Activated CD8-positive, alpha-beta memory T cell treated with anti-CD3 and anti-CD28 coated beads, Interleukin-2, amount 50 U/mL, for 24 hours (primary cell): ENCODE measurements at regions not wholly inside any gene's neighbourhood (a gene's known extent, or its start where the extent isn't known, plus 50 kb on each side); places are given as distances from the start of the nearest gene placed in this dataset.
"Not testable (repeated sequence)": the region's sequence is repeated elsewhere in the genome, so short reads cannot be mapped to it uniquely, and the experiment has no call there.

ENCODE experiments used
- DNase-seq: peaks from one replicate; pipeline ENCODE4 v3.0.0-alpha.2; 2020; ENCODE audit errors: extremely low read depth

DNA sequence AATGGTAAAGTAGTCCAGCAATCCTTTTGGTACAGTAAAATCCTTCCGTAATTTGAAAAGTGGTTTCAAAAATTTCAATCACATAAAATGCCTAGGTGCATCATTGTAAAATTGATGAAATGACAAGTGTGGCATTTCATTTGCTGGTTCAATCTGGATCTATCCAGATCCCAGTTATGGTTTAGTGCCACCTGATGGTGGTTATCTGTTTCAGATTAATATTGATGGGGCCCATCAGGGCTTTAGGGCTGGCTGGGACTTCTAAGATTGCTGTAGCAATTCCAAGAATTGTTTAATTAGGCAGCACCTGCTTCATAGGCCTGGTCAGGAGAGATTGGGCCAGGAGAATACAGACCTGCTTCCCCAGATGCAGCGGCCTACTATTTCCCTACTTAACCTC, 55.5 kb upstream of the PIK3C3 start:
- no peak for DNase-seq

DNA sequence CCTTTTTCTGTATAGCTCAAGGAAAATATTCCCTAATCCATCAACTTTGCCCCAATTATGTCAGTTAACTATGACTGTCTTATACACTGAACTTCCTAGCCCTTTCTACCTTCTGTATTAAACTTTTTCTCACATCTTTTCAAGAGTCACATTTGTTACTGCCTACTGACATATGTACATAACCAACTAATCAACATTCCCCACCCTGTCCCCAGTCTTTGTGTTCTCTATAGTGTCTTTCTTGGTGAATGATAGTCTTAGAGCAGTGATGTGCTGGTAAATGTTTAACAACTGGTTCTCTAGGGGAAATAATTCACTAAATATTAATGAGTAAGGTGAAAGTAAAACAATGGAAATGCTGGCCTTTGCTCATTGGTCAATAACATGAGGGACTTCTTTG, 61.6 kb upstream of the PIK3C3 start:
- no peak for DNase-seq

DNA sequence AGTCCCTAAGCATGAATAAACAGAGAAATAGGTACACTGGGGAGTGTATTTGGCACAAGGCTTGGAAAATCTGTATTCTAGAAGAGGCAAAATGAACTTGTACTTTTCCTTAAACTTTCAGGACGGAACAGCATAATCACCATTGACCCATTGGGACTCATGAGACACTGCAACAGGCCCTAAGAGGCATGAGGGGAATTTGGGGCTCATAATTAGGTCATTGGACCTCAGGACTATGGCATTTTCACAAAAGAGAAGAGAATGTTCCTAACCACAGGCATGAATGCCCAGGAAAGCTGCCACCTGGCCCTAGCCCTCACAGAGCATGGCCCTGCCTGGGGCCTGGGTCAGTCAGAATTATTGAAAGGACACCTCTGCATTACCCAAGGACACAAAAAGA, 67.9 kb upstream of the PIK3C3 start:
- DNase-seq: no peak

DNA sequence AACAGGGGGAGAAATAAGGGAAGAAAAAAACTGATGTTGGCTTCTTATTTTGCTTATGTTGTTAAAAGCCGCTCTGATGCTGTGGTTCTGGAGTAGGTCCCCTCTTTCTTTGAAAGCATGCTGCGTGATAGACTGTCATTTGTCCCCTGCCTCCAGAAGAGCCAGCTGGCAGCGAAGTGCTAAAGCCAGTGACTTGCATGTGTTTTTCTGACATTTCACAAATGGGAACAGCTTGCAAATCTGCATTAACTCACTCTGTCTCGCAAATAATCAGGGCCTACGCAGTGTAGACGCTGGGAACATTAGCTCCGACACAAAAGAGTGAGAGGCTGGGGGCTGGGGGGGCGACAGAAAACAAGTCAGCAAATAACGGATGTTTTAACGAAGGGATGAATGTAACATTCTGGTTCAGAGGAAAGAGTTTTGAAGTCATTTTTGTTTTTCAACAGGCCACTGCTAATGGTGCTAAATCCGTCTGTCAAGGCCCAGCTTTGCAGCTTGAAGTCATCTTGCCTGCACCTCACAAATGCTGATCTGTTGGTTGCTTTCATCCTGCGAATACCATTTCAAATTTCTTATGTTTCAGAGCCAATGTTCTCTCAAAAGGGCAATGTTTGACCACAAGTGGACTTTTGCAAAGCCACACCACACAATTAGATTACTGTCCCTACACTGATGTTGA, 68.8 kb upstream of the PIK3C3 start:
- no peak for DNase-seq

DNA sequence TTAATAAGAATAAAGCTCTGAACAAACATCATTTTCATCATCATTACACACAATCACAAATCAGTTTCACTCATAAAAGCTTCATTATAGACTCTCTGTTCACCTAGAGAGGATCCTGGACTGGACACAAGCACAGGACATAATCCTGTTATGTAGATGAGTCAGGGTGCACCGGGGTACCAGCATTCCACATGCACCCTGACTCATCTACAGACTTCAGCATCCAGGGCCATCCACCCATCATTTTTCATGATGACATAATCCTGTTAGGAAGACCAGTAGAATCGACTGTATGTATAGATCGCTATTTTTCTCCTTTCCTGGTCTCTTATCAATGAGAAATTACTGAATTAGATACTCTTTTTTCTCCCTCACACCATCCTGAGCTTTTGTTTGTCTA, 73.7 kb upstream of the PIK3C3 start:
- no peak for DNase-seq

DNA sequence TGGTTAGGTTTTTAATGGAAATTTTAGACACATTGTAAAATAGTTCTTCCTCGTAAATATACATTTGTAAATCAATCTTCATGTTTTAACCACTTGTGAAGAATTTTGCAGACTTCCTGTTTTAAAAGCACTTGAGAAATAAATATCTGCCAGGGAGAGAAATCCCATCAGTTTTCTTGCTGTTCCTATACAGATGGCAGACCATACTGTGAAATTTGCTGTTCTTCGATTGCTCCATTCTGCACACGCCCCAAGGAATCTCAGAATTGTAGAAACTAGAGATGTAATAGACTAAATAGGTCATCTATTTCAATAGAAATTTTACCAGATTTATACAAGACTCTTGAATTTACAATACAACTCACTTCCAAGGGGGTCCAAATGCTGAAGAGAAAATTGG, 75.8 kb upstream of the PIK3C3 start:
- DNase-seq: no peak

DNA sequence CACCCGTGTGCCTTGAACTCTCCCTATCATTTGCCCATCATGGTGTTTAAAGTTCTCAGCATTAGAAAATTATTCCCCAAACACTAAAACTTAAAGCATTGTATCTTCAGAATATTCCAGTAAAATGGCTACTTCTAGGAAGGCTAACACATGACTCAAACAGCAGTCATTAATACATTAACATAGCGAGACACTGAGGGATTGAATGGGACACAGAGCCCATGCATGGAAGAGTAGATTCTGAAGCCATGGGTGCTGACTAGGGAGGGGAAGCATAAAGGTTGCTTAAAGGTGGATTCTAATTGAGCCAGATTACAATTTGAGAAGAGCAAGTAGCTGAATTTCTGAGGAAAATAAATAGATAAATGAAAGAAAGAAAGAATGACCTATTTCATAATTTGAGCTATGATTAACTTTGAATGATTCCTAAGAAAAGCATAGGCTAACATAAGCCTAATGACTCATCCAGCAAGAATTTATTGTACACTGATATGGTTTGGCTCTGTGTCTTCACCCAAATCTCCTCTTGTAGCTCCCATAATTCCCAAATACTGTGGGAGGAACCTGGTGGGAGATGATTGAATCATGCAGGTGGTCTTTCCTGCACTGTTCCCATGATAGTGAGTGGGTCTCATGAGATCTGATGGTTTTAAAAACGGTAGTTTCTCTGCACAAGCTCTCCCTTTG, 79.8 kb upstream of the PIK3C3 start:
- no peak for DNase-seq

DNA sequence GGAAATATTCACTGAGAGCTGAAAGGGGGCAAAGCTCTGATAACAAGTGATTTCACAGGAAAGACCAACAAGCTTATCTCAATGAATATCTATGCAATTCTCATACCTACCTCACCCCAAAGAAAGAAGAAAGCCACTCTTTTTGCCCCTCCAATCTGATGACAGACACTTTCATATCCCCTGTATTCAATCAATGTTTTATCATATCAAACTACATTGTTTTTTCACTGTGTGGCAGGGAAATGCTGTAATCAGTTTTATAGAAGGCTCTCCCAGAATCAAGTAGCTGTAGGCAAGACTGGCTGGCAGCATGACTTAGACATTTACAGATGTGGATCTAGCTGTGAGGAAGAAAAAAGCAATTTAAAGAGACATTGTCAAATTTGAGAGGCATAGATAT, 81.3 kb upstream of the PIK3C3 start:
- DNase-seq: no peak

DNA sequence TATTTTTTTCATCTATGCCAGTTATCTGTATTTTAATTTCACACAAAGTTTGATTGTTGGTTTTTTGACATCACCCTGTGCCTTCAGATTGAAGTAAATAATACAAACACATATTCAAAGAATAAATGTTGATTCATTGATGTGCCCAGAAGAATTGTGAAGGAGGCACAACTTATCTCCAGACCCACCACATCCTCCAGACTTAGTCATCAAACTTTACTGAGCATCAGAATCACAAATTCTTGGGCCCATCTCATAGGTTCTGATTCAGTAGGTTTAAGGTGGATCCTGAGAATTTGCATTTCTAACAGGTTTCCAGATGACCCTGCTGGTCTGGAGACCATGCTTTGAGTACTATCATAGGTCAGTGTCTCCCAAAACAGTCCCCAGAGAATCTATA, 82.8 kb upstream of the PIK3C3 start:
- no peak for DNase-seq

DNA sequence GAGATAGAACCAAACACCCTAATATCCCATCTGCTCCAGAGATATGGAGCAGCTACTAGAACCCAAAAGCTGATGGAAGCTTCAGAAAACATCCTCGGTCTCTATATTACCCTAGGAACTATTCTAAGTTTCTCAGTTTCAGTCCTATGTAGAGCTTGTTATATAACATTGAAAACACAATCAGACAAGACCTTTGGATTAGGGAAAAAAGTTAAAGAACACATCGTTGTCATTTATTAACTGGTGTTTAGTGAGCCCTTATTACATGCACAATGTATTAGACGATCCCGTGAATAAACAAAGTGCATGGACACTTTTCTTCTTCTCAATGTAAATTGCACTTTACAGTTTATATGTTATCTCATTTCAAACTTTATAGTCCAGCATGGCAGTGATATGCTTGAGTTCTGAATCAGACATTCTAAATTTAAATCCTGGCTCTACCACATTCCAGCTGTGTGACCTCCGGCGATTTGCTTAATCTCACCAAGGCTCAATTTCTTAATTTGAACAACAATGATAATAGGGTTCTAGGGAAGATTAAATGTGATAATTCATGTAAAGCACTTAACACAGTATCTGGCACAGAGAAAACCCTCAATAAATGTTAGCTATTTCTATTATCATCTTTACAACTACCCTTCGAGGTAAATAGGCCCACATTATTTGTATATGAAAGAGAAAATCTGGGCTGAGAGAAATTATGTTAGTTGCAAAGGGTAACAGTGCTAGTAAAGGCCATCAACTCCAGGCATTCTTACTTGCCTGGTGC, 83.6 kb upstream of the PIK3C3 start:
- DNase-seq: no peak

DNA sequence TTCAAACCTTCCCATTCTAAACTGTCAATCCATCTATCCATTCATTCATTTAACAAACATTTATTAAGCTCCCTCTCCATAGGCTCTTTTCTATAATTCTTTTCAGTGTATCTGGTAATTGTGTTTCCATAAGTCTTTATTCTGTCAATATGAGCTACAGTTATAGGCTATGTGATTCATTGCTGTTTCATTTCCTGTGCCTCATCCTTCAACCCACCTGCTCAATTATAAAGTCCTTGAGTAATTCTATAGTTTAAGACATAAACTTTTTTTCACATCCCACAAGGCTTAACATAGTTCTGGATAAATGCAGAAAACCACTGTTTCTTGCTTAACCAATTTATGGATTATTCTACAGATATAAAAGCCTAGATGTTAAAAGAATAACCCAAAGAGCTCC, 84.2 kb upstream of the PIK3C3 start:
- DNase-seq: no peak

DNA sequence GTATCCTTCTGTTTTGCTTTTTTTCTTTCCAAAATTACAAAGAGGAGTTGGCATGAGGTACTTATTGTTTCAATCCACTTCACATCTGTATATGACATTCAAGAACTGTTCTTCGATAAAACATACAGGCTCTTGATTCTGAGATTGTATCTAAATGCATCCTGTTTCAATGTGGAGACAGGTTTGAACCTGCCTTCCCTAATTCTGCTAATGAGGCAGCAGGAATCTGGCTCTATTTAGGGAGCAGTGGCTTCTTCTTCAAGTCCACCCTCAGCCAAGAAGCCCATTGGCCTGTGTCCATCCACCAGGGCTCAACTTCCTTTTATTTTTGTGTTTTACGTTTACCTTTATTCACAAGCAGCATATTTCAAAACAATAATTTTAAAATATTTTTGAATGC, 84.8 kb upstream of the PIK3C3 start:
- DNase-seq: no peak

DNA sequence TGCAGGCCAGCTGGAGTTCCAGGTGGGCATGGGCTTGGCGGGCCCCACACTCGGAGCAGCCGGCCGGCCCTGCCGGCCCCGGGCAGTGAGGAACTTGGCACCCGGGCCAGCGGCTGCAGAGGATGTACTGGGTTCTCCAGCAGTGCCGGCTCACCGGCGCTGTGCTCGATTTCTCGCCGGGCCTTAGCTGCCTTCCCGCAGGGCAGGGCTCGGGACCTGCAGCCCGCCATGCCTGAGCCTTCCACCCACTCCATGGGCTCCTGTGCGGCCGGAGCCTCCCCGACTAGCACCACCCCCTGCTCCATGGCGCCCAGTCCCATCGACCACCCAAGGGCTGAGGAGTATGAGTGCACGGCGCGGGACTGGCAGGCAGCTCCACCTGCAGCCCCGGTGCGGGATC, 89.2 kb upstream of the PIK3C3 start:
- DNase-seq: not testable (repeated sequence)

DNA sequence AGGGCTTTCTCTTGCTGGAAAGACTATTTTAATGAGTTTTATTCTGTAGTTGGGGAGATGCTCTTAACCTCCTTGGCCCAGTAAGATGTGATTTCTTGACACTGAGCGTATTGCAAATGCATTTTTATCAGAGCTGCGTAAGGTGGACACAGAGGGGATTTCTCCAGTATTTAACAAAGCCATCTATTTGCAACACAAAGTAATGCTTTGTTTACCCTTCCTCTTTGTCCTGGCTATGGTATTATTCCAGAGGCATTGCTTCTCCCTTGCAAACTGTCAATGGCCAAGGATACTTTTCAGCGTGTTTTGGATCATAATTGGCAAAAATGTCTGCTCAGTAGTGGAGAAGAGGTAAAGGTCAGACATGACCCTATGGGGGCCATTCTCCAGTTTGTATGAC, 90.8 kb upstream of the PIK3C3 start:
- no peak for DNase-seq

DNA sequence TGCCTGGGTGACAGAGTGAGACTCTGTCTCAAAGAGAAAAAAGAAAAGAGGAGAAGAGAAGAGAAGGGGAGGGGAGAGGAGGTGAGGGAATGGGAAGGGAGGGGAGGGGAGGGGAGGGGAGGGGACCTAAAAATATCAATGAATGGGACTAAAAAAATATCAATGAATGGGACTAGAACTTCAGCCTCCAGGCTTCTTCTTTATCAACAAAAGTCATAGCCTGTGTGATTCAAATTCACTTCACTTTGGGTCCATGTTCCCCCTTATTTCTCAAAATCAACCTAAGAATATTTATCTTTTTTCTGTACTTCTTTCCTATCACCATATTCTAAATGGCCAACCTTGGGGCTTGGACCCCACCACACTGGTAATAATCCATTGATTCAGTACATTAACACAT, 92.1 kb upstream of the PIK3C3 start:
- no peak for DNase-seq

DNA sequence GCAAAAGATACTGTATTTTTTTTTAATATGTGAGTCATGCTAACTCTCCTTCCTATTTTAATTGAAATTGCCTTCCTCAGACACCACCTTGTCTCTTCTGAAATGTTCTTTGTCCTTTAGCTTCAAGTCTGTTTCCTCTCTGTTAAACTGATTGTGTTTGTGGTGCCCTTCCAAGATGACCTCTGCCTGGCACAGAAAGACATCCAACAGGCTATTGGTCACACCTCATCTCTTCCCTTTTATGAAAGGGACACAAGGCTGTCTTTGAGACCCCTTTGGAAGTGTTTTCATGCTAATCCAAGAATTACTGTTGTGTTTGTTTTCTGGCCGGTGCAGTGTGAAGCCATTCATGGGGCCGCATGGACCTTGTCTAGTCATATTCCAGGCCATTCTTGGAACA, 94.0 kb upstream of the PIK3C3 start:
- DNase-seq: no peak

DNA sequence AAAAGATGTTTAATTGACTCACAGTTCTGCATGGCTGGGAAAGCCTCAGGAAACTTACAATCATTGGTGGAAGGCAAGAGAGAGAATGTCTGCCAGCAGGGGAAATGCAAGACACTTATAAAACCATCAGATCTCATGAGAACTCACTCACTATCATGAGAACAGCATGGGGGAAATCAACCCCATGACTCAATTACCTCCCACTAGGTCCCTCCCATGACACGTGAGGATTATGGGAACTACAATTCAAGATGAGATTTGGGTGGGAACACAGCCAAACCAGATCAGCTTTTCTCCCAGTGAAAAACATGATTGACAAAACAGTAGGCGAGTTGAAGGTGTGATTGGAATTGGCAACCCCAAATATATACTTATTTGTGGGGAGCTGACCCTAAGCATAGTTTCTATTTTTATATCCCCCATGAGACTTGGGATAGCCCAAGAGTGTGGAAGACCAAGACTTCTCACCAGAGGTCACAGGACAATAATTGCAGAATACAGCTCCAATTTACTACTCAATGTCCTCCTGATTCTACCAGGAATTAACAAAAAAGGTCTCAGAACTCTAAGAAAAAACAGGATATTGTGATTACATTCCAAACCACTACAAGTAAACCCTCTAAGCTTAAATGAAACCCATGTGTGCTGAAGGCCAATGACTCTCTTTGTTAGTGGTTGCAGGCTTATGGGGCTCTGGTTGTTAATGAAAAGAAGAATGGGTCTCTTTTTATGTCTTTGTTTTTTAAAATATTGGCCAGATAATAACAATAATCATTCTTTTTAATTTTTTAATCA, 96.1 kb upstream of the PIK3C3 start:
- DNase-seq: no peak

DNA sequence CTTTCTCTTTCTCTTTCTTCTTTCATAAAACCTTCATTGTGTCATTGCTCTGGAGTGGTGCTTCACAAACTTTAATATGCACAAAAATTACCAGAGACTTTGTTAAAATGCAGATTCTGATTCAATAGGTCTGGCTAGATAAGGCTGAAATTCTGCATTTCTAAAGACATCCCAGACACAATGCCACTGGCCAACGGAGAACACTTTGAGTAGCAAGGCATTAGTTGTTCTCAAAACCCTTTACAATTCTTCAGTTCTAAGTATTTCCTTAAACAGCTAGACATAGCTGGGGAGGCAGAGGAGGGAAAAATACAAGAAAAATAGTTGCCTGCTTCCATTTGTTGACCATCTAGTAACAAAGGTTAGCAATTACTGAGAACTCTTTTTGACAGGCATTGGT, 101.8 kb upstream of the PIK3C3 start:
- no peak for DNase-seq

DNA sequence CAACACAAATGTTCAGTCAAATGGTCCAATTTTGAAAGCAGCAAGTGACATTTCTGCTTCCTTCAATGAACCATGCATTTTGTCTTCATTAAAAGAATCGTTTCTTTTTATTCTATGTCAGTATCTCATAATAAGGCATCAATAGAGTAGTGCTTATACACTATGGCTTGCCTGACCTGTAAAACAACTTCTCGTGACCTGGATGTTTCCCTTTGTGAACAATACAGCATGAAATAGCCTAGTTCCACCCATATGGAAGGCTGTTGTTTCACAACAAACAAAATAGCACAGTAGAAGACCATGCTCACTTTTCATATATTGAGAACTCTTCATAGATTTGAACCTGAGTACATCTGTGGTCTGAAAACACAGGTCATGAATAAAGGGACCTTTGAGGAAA, 104.3 kb upstream of the PIK3C3 start:
- DNase-seq: no peak

DNA sequence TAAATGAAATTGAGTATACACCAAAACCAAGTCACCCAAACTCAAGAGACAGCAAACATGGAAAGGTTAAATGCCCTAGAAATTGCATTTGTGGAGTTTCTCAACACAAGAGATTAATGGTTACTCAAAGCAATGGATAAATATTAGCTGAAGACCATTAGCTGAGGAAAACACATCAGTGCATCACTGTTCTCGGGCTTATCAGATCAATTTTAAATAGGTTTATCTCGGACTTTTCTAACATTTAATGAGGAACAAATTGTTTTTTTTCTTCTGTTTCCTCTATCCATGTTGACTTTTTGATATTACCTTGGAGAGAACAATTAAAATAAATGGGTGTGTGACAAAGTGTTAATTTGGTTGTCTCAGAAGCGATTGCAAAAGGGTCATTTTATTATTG, 105.4 kb upstream of the PIK3C3 start:
- no peak for DNase-seq

DNA sequence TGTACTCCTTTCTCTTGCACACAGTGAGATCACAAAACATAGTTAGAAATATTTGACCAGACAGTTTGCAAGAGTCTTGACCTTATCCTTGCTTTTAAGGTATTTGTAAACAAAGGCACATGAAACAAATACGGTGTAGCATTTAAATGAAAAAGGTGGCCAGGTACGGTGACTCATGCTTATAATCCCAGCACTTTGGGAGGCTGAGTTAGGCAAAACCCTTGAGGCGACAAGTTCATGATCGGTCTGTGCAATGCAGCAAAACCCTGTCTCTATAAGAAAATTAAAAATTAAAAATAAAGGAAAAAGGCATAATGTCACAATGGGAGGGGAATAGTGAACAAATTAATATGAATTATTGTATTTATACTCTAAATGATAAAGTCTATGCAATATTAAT, 109.5 kb upstream of the PIK3C3 start:
- no peak for DNase-seq

DNA sequence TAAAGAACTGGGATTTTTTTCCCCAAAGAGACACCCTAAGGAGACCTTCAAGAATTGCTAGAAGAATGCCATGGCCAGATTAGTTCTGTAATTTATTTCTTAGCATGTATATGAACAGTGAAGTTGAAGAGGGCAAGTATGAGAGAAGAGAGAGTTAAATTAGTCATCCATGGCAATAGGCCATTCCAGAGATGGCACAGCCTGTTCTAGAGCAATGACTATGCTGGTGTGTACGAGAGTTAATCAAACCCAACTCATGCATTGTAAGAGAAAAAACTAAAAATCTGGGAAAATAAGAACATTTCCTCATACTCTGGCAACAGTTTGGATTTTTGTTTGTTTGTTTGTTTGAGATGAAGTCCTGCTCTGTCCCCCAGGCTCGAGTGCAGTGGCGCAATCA, 112.1 kb upstream of the PIK3C3 start:
- no peak for DNase-seq
